ENCODE measurements at regions not wholly inside any gene's neighbourhood (a gene's known extent, or its start where the extent isn't known, plus 50 kb on each side); places are given as distances from the start of the nearest gene placed in this dataset.

DNA sequence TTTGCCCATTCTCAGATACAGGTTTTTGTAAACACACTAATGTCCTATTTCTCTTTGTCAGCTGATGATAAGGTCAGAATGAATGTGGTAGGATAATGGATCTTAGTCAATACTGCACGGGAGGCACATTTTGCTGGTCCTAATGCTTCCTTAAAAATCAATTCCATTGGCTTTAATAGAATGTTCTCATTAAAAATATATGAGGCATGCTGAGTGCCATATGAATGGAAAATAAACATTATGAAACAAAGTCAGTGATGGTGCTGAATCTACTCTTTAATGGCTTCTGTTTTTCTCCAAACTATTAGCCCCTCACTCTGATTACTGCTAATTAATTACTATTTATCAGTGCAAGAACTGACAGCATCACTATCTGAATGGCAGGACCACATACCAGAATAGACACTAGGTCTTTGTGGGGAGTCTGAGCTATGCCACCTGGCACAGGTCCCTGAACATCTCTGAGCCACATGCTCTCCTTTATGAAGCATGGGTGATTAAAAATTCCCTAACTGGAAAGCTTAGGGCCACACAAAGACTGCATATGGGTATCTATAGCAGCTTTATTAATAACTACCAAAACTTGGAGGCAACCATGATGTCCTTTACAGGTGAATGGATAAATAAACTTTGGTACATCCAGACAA lies 278.9 kb downstream of the MEX3B start:
- WGBS, 3 donors = 59 to 80% (median 63%) methylated on average over 1 of the region's 1 CpG
- TF ChIP-seq EP300 (IDR thresholded peaks at IDR 0.05) (no peak), POLR2A (IDR thresholded peaks at IDR 0.05) (no peak), CTCF (IDR thresholded peaks at IDR 0.05) (no peak)

GRCh38 chr15:81765816-81766215 lies 280.0 kb downstream of the MEX3B start:
- intact Hi-C loops (cut with DNase I) = no loop called here
- DNase-seq = no peak
- Histone ChIP-seq H3K9me3 (no peaks in the 10 kb centered on the region), H3K4me3 (no peak overlapping the region), H3K4me1 (ENCODE audit: insufficient read depth) (no peaks in the 10 kb centered on the region), H3K27me3 (no peaks in the 10 kb centered on the region), H3K27ac (no peak overlapping the region), H3K36me3 (no peaks in the 10 kb centered on the region)
- no peak for TF ChIP-seq POLR2A (IDR thresholded peaks at IDR 0.05)
- TF ChIP-seq CTCF (IDR thresholded peaks at IDR 0.05) = no peak
- no peak for TF ChIP-seq EP300 (IDR thresholded peaks at IDR 0.05)
- WGBS, 3 donors = 85 to 89% (median 86%) methylated on average over 2 of the region's 2 CpGs

More for the DNA sequence above, 278.9 kb downstream of the MEX3B start:
- no peaks in the 10 kb centered on the region for H3K27me3 ChIP-seq
- intact Hi-C loops (cut with DNase I) = no loop called here
- no peaks in the 10 kb centered on the region for H3K9me3 ChIP-seq
- no peaks in the 10 kb centered on the region for H3K36me3 ChIP-seq
- H3K4me1 ChIP-seq (ENCODE audit: insufficient read depth) = no peaks in the 10 kb centered on the region
- H3K4me3 ChIP-seq = no peak overlapping the region
- H3K27ac ChIP-seq = no peak overlapping the region
- no peak for DNase-seq

DNA sequence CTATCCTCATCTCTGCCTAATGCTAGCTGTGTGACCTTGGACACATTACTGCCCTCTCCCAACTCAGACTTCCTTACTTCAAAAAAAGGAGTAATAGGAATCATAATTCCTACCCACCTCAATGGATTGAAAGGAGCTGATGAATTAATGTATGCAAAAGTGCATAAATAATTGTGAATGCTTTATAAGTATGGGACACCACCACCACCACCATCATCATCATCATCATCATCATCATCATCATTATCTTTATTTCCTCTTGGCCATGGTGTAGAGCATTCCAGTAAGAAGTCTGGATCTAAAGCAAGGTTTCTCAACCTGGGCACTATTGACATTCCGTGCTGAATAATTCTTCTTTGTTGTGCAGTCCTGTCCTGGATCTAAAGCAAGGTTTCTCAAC lies 282.5 kb downstream of the MEX3B start:
- Histone ChIP-seq H3K36me3 (no peaks in the 10 kb centered on the region), H3K9me3 (no peaks in the 10 kb centered on the region), H3K4me1 (ENCODE audit: insufficient read depth) (no peaks in the 10 kb centered on the region), H3K27ac (no peak overlapping the region), H3K4me3 (no peak overlapping the region), H3K27me3 (no peaks in the 10 kb centered on the region)
- TF ChIP-seq CTCF (IDR thresholded peaks at IDR 0.05) = no peak
- no peak for TF ChIP-seq EP300 (IDR thresholded peaks at IDR 0.05)
- no peak for TF ChIP-seq POLR2A (IDR thresholded peaks at IDR 0.05)
- DNase-seq = no peak
- intact Hi-C loops (cut with DNase I) = no loop called here
- WGBS, 3 donors = 95 to 100% (median 97%) methylated on average over 1 of the region's 1 CpG

GRCh38 chr15:81760686-81761085 lies 285.1 kb downstream of the MEX3B start:
- Histone ChIP-seq H3K27me3 (no peaks in the 10 kb centered on the region), H3K4me1 (ENCODE audit: insufficient read depth) (no peaks in the 10 kb centered on the region), H3K27ac (no peak overlapping the region), H3K9me3 (no peaks in the 10 kb centered on the region), H3K4me3 (no peak overlapping the region), H3K36me3 (no peaks in the 10 kb centered on the region)
- TF ChIP-seq POLR2A (IDR thresholded peaks at IDR 0.05) = no peak
- no peak for TF ChIP-seq CTCF (IDR thresholded peaks at IDR 0.05)
- no peak for TF ChIP-seq EP300 (IDR thresholded peaks at IDR 0.05)
- WGBS, 3 donors = 95 to 98% (median 97%) methylated on average over 8 of the region's 8 CpGs
- DNase-seq = no peak
- intact Hi-C loops (cut with DNase I) = no loop called here
